Omental fat pad (tissue), 3 donors: ENCODE measurements at regions not wholly inside any gene's neighbourhood (a gene's known extent, or its start where the extent isn't known, plus 50 kb on each side); places are given as distances from the start of the nearest gene placed in this dataset.
"Not testable (repeated sequence)": the region's sequence is repeated elsewhere in the genome, so short reads cannot be mapped to it uniquely, and the experiment has no call there.

Experiments used
- ATAC-seq: fragments of 150-250 bp; one replicate; pipeline ENCODE4 v1.9.1; 2016; ENCODE audit warnings: mild to moderate bottlenecking, moderate library complexity; ENCODE audit not compliant: low FRiP score
- DNase-seq: peaks from one replicate; pipeline ENCODE4 v3.0.0-alpha.2; 2019; ENCODE audit warnings: low spot score
- CTCF ChIP-seq, 3 donors: fragments of 450-650 bp; IDR thresholded peaks; one replicate each; pipeline ENCODE4 v1.5.1; 2016 to 2017; ENCODE audit warnings: antibody characterized with exemption in 3 of 3, mild to moderate bottlenecking in 3 of 3, moderate library complexity in 2 of 3

GRCh38 chr5:152106571-152106970, 181.9 kb upstream of the GLRA1 start:
- TF ChIP-seq CTCF (IDR thresholded peaks at IDR 0.05), result no peak
- ATAC-seq, result no peak
- no peak for DNase-seq

GRCh38 chr5:152105085-152105484, 180.4 kb upstream of the GLRA1 start:
- TF ChIP-seq CTCF (IDR thresholded peaks at IDR 0.05), result no peak
- no peak for DNase-seq
- no peak for ATAC-seq

GRCh38 chr5:152104211-152104610, 179.6 kb upstream of the GLRA1 start:
- DNase-seq (no peak), ATAC-seq (no peak)
- TF ChIP-seq CTCF (IDR thresholded peaks at IDR 0.05), result no peak

- not testable (repeated sequence) for DNase-seq, ATAC-seq
Measured at GRCh38 chr5:152102908-152103307, 178.3 kb upstream of the GLRA1 start.

GRCh38 chr5:152102057-152102456, 177.4 kb upstream of the GLRA1 start:
- TF ChIP-seq CTCF (IDR thresholded peaks at IDR 0.05), result no peak
- no peak for ATAC-seq
- no peak for DNase-seq

GRCh38 chr5:152100462-152100861, 175.8 kb upstream of the GLRA1 start:
- TF ChIP-seq CTCF (IDR thresholded peaks at IDR 0.05), result no peak
- no peak for DNase-seq
- no peak for ATAC-seq

GRCh38 chr5:152097128-152097527, 172.5 kb upstream of the GLRA1 start:
- no peak for ATAC-seq
- no peak for DNase-seq
- TF ChIP-seq CTCF (IDR thresholded peaks at IDR 0.05), result no peak

GRCh38 chr5:152094716-152095115, 170.1 kb upstream of the GLRA1 start:
- DNase-seq (no peak), ATAC-seq (no peak)
- TF ChIP-seq CTCF (IDR thresholded peaks at IDR 0.05), result no peak
